ENCODE measurements at regions not wholly inside any gene's neighbourhood (a gene's known extent, or its start where the extent isn't known, plus 50 kb on each side); places are given as distances from the start of the nearest gene placed in this dataset.
"Not testable (repeated sequence)": the region's sequence is repeated elsewhere in the genome, so short reads cannot be mapped to it uniquely, and the experiment has no call there.

GRCh38 chr5:44997506-44997905, 188.8 kb downstream of the MRPS30 start:
- BruUV-seq (replicated peaks) = no TSS peak
- DNase-seq (ENCODE audit: low read depth, low spot score) (no peak), FAIRE-seq (no peak)
- Histone ChIP-seq H3K79me2 (ENCODE audit: control insufficient read depth, insufficient read depth, low read length) (no peaks in the 10 kb centered on the region), H3K9me1 (replicated peaks; ENCODE audit: control insufficient read depth, extremely low read depth, insufficient read depth, low read length) (no peaks in the 10 kb centered on the region), H3K9ac (replicated peaks; ENCODE audit: extremely low read depth, insufficient read depth, low read length) (no peak overlapping the region), H3K27me3 (ENCODE audit: control insufficient read depth in 2 of 2, insufficient read depth in 2 of 2, low read length in 2 of 2) (no peaks in the 10 kb centered on the region), H3K4me2 (ENCODE audit: insufficient read depth, low read length) (no peak overlapping the region), H3K36me3 (ENCODE audit: control insufficient read depth in 2 of 2, extremely low read depth in 1 of 2, insufficient read depth in 2 of 2, low read length in 2 of 2) (no peaks in the 10 kb centered on the region), H3K4me3 (replicated peaks in 1 of 3; ENCODE audit: insufficient read depth in 1 of 3, low read depth in 1 of 3, low read length in 3 of 3) (no peak overlapping the region), H3K9me3 (replicated peaks; ENCODE audit: control insufficient read depth, insufficient read depth, low read length) (no peaks in the 10 kb centered on the region), H2AFZ (ENCODE audit: low read depth, low read length) (no peak overlapping the region), H4K20me1 (replicated peaks; ENCODE audit: control insufficient read depth, extremely low read depth, insufficient read depth, low read length) (no peaks in the 10 kb centered on the region), H3K27ac (ENCODE audit: insufficient read depth, low read depth, low read length) (no peak overlapping the region), H3K4me1 (ENCODE audit: control insufficient read depth, extremely low read depth, insufficient read depth, low read length) (no peaks in the 10 kb centered on the region)
- ChIA-PET CTCF (no interaction called here), POLR2A (no interaction called here)
- intact Hi-C loops (cut with micrococcal nuclease) (no loop called here), dilution Hi-C loops (cut with MboI; ENCODE audit: extremely low pct_ligation_motif_present, low sequenced_read_pairs) (no loop called here)
- TF ChIP-seq MAX (IDR thresholded peaks at IDR 0.05; ENCODE audit: insufficient read depth, insufficient read length) = no peak
- TF ChIP-seq FOS (IDR thresholded peaks at IDR 0.05; ENCODE audit: borderline replicate concordance, insufficient read depth, low read length) = no peak
- no peak for TF ChIP-seq EZH2 (IDR thresholded peaks at IDR 0.05; ENCODE audit: borderline replicate concordance, low read depth, low read length, severe bottlenecking)
- no peak for TF ChIP-seq CTCF (IDR thresholded peaks at IDR 0.05; ENCODE audit: extremely low read depth in 1 of 2, insufficient read depth in 1 of 2, low read depth in 1 of 2, low read length in 2 of 2)
- no peak for TF ChIP-seq MYC (IDR thresholded peaks at IDR 0.05; ENCODE audit: low read depth, low read length)
- no peak for TF ChIP-seq GATA2 (IDR thresholded peaks at IDR 0.05; ENCODE audit: insufficient read depth, insufficient read length, low read depth, low read length)
- no peak for TF ChIP-seq JUN (IDR thresholded peaks at IDR 0.05; ENCODE audit: borderline replicate concordance, insufficient read depth, insufficient read length, low read depth)
- no peak for TF ChIP-seq POLR2AphosphoS5 (IDR thresholded peaks at IDR 0.05; ENCODE audit: insufficient read depth, low read depth, low read length)

- H3K36me3 ChIP-seq (ENCODE audit: control insufficient read depth in 2 of 2, extremely low read depth in 1 of 2, insufficient read depth in 2 of 2, low read length in 2 of 2); H3K9me1 ChIP-seq (replicated peaks; ENCODE audit: control insufficient read depth, extremely low read depth, insufficient read depth, low read length); H4K20me1 ChIP-seq (replicated peaks; ENCODE audit: control insufficient read depth, extremely low read depth, insufficient read depth, low read length); H3K4me1 ChIP-seq (ENCODE audit: control insufficient read depth, extremely low read depth, insufficient read depth, low read length); H3K27ac ChIP-seq (ENCODE audit: insufficient read depth, low read depth, low read length); CTCF ChIA-PET; intact Hi-C loops (cut with micrococcal nuclease); dilution Hi-C loops (cut with MboI; ENCODE audit: extremely low pct_ligation_motif_present, low sequenced_read_pairs); POLR2A ChIA-PET; H3K27me3 ChIP-seq (ENCODE audit: control insufficient read depth in 2 of 2, insufficient read depth in 2 of 2, low read length in 2 of 2); H3K4me3 ChIP-seq (replicated peaks in 1 of 3; ENCODE audit: insufficient read depth in 1 of 3, low read depth in 1 of 3, low read length in 3 of 3); BruUV-seq (replicated peaks); H2AFZ ChIP-seq (ENCODE audit: low read depth, low read length); H3K9ac ChIP-seq (replicated peaks; ENCODE audit: extremely low read depth, insufficient read depth, low read length); H3K9me3 ChIP-seq (replicated peaks; ENCODE audit: control insufficient read depth, insufficient read depth, low read length); H3K79me2 ChIP-seq (ENCODE audit: control insufficient read depth, insufficient read depth, low read length); DNase-seq (ENCODE audit: low read depth, low spot score); FAIRE-seq; H3K4me2 ChIP-seq (ENCODE audit: insufficient read depth, low read length): not testable (repeated sequence)
Observed at GRCh38 chr5:45007102-45007501, 198.4 kb downstream of the MRPS30 start.
